ENCODE measurements at regions not wholly inside any gene's neighbourhood (a gene's known extent, or its start where the extent isn't known, plus 50 kb on each side); places are given as distances from the start of the nearest gene placed in this dataset.

GRCh38 chr13:79830426-79830825, 349.5 kb downstream of the NDFIP2 start:
- no peak for DNase-seq (ENCODE audit: low read depth in 2 of 2)

GRCh38 chr13:79829880-79830279, 348.9 kb downstream of the NDFIP2 start:
- DNase-seq (ENCODE audit: low read depth in 2 of 2) = no peak

GRCh38 chr13:79825959-79826358, 345.0 kb downstream of the NDFIP2 start:
- DNase-seq (ENCODE audit: low read depth in 2 of 2) = no peak

GRCh38 chr13:79815041-79815440, 334.1 kb downstream of the NDFIP2 start:
- no peak for DNase-seq (ENCODE audit: low read depth in 2 of 2)

DNA sequence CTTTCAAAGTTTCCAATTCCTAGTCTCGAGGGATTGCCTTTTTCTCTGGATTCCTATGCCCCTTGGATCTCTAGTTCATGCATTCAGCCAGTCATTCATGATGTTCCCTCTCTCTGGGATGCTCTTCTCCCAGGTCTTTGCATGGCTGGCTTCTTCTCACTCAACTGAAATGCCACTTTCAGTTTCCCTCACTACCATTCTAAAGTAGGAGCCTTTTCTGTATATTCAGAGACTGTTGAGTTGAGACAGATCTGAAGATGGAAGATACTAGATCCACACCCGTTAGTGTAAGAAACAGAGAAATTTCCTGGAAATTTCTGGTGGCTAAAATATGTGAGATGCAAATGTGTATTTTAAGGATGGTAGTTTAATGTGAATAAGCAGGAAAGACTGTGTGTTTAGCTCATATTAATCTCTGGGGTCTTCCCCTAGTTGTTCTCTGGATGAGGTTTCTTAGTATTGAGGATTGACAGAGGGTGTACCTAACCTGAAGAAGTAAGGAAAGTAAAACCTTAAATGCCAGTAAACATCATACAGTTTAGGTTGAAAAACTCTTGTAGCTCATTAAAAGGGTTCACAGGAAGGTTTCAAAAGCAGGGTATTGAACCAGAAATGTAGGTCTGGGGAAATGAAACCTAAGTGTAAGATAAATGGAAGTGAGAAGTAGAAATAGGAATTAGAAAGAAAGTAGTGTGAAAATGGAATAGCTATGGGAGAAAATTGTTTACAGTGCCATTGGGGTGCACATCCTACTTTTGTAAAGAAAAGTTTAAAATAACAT, 331.3 kb downstream of the NDFIP2 start:
- no peak for DNase-seq (ENCODE audit: low read depth in 2 of 2)

DNA sequence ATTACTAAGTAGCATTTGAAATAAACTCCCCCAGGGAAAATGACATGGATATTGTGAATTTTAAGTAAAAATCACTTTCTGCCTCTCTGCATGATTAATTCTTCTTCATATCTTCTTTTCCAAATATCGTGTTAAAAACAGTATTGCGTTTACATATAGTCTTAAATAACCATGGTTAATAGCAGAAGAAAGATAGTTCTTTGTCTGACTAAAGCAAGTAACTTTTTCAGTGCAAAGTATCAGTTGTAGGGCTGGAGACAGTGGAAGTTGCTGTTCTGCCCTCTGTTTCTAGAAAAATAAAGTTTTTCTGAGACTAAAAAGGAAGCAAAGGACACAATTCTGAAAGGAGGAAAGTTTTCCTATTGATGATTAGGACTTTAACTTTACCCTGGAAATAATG, 330.2 kb downstream of the NDFIP2 start:
- no peak for DNase-seq (ENCODE audit: low read depth in 2 of 2)

GRCh38 chr13:79810669-79811068, 329.7 kb downstream of the NDFIP2 start:
- DNase-seq (ENCODE audit: low read depth in 2 of 2) = peak in 1 of 2 donors; percentile 69

DNA sequence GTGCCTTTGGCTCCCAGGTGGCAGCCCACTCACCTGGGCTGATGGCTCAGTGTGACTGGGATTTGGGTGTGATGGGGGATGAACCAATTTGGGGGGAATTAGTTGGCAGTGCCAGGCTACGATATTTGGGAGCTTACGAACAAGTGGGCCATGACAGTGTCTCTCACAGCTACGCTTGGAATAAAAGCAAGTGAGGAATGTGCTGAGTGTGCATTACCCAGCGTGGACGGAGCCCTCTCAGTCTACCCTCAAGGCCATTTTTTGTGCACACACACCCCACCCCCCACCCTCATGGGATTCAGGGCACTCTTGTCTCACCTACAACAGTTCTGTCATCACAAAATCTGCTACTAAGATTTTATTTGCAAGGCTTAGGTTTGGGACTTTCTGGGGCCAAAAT, 329.1 kb downstream of the NDFIP2 start:
- no peak for DNase-seq (ENCODE audit: low read depth in 2 of 2)

GRCh38 chr13:79808475-79808874, 327.5 kb downstream of the NDFIP2 start:
- DNase-seq (ENCODE audit: low read depth in 2 of 2) = no peak

DNA sequence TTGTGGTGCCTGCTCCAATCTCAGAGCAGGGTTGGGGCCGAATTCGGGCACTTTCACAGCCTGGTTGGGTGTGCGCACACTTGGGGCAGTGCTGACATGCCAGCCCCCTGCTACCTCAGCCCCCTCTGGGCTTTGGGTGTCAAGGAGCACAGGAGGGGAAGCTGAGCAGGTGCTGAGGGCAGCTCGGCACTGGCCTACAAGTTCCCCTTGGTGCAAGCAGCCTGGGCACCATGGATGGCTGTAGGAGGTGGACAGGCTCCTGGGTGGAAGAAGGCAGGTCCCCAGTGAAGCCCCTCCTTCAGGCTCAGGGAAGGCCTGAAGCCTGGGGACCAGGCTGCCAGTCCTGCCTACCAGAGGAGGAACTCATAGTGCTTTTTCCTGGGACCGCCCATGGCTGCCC, 326.6 kb downstream of the NDFIP2 start:
- DNase-seq (ENCODE audit: low read depth in 2 of 2) = no peak

- DNase-seq (ENCODE audit: low read depth in 2 of 2) = no peak
Measured at GRCh38 chr13:79806821-79807220, 325.9 kb downstream of the NDFIP2 start.

DNA sequence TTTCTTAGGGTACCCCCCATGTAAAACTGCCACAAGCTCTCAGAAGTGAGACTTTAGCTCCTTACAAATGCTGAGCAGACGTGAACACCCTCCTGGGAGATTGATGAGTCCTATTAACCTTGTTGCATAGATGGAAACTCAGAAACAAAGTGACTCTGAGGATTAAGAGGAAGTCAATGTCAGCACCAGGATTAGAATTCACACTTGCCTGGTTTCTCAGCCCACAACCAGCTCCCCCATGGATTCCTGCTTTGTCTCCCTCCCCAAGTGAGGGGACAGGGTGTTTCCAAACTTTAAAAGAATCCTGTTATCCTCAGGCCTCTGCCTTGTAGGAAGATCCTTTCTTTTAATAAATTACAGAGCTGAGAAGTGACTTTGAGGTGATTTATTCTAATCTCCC, 324.4 kb downstream of the NDFIP2 start:
- DNase-seq (ENCODE audit: low read depth in 2 of 2) = no peak

GRCh38 chr13:79803989-79804388, 323.0 kb downstream of the NDFIP2 start:
- no peak for DNase-seq (ENCODE audit: low read depth in 2 of 2)

DNA sequence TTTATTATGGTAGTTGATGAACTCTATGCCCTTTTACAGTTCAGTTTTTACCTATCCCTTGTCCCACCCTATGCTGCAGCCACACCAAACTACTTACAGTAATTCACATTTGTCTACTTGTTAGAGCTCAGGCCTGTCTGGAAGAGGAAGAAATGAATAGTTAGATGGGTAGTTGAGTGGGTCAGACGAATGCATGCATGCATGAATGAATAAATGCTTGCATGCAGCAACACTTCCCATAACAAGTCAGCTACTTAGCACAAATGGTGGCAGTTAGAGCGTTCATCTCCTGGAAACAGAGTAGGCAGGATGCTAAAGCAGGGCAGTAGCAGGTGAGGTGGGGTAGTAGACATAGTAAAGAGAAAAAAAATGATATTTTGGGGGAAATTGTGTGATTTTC, 322.3 kb downstream of the NDFIP2 start:
- no peak for DNase-seq (ENCODE audit: low read depth in 2 of 2)

DNA sequence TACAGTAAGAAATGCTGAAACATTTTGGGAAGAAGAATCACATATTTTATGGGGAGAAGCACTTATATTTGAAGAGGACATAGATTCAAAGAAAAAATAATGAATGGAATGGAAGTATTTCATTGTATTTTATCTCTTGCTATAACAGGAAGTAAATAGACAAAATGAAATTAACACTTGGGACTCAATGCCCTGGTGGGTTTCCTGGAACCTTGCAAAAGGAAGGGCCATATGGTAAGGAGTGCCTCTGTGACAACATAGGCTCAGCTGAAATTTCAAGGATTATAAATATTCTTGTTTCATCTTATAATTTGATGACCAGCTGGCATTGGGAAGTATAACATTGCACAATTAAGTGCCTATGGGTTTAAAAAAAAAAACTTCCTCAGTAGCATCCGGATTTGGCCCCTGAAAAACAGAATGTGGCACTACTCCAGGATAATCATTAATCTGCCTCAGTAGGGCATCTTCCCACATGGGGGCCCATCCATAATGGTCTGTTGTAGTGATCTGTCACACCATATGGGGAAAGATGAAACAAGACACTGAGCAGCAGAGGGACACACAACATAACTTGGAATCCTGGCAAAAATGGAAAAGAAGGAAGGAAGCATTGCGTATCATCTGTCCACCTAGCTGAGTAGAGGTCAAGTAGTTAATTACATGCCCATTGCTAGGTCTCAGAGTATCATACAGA, 321.6 kb downstream of the NDFIP2 start:
- no peak for DNase-seq (ENCODE audit: low read depth in 2 of 2)

DNA sequence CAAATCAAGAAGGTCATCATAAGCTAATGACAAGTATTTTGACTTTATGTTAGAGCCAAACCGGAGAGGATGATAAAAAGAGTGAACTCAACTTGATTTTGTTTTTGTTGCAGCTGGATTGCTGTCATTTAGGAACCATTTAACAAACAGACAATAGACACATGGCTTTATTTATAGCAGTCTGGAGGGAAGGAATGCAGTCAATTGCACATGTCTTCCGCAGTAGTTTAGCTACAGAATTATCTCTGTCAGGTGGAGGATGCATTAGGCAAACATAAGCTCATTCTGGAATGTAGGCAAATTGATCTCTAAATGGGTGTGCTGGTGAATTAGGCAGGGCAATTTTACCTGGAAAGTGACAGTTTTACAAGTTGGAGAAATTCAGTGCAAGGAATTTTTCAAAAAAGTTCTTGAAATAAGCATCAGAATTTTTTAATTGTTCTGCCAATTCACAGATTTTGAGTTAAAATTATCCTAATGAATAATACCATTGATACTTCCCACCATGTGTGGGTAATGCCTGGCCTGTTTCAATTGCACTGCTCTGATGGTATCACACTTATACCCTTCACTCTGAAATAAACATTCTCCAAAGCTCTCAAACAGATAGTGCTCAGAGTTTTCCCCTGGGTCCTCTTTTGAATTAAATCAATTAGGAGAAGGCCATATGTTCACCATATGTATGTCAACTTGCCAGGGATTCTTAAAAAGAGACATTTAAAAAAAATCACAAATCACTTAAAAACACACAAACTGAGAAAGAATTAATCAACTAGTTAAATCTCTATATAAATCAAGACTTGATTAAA, 318.3 kb downstream of the NDFIP2 start:
- DNase-seq (ENCODE audit: low read depth in 2 of 2) = peak; percentile 43 to 51

GRCh38 chr13:79796136-79796535, 315.2 kb downstream of the NDFIP2 start:
- no peak for DNase-seq (ENCODE audit: low read depth in 2 of 2)

- DNase-seq (ENCODE audit: low read depth in 2 of 2) = no peak
Measured at GRCh38 chr13:79794931-79795330, 314.0 kb downstream of the NDFIP2 start.

DNA sequence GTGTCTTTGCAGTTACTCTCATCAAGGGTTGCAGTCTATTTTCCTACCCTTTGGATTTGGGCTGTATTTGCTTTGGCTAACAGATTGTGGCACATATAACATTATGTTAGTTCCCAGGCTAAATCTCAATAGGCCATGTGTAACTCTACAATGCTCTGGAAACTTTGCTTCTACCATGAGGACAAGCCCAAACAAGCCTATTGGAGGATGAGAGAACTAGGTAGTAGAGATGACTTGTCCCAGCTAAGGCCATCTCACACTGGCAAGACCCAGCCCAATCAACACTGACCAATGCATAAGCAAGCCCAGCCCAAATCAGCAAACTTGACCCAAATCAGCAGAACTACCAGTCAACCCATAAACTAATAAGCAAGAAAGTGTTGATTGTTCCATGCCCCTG, 311.8 kb downstream of the NDFIP2 start:
- no peak for DNase-seq (ENCODE audit: low read depth in 2 of 2)

DNA sequence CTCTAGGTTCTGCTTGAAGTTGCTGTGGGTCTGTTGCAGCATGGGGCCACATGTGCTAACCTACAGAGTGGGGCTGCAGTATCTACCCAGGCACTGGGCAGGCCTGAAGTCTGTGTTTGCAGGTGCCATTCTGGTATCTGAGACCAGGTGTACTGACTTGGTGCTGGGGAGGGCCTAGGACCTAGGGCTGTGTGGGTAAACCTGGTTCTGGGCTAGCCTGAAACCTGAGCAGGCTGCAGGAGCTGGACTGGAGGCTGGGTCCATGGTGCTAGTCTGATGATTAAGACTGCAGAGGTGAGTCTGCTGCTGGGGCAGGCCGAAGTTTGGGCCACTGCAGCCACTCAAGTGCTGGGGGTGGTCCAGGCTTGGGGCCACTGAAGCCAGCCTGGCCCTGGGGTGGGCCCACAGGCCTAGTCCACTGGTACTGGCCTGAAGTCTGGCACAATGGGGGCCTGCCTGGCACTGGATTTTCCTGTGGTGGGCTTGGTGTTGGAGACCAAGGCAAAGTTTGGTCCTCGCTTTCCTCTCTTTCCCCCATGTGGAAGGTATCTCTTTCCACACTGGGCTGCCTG, 310.6 kb downstream of the NDFIP2 start:
- no peak for DNase-seq (ENCODE audit: low read depth in 2 of 2)

- DNase-seq (ENCODE audit: low read depth in 2 of 2) = no peak
Measured at GRCh38 chr13:79786176-79786575, 305.2 kb downstream of the NDFIP2 start.

Data from dermis microvascular lymphatic vessel endothelial cell (primary cell).